ENCODE measurements at regions not wholly inside any gene's neighbourhood (a gene's known extent, or its start where the extent isn't known, plus 50 kb on each side); places are given as distances from the start of the nearest gene placed in this dataset.

DNA sequence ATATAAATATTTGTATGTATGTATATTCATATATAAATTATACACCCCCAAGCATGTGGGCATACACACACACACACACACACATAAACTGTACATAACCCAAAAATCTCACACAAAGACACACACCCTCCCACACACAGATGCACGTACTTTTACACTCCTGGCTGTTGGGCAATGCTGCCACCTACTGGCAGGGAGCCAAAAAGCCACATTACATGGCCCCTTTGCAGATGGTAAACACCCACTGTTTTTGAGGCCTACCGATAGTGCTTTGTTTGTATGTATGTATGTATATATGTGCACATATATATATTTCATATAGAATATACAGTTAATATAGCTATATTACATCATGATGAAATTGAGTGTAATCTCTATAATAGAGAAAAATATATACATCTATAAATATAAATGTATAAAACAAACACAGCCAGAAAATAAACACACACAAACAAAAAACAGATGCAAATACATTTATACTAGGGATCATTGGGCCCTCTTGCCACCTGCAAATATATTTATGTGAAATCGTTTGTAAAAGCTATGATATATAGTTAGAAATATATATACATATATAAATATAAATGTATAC, 120.1 kb upstream of the ACBD5 start:
- no peaks in the 10 kb centered on the region for H3K9me3 ChIP-seq (ENCODE audit: control insufficient read depth, insufficient read depth, low read length)
- H2AFZ ChIP-seq (replicated peaks; ENCODE audit: low read length, poor library complexity), result no peak overlapping the region
- no peak overlapping the region for H4K5ac ChIP-seq (ENCODE audit: low read depth, low read length)
- H3K4me2 ChIP-seq (ENCODE audit: low read depth, low read length), result no peak overlapping the region
- no peak overlapping the region for H3K9ac ChIP-seq (ENCODE audit: low read depth, low read length)
- no peak overlapping the region for H4K91ac ChIP-seq (ENCODE audit: insufficient read depth, low read depth, low read length)
- intact Hi-C loops (cut with micrococcal nuclease) (loop anchor here (2.0 to 10.0 kb wide), 3 partner anchors 206 to 470 kb away; partner anchors contain the start of genes MASTL and YME1L1), dilution Hi-C loops (cut with HindIII; ENCODE audit: low sequenced_read_pairs, unreplicated experiment) (no loop called here), in situ Hi-C loops (cut with MboI; ENCODE audit: low sequenced_read_pairs) (no loop called here)
- H3K27me3 ChIP-seq (ENCODE audit: control insufficient read depth, insufficient read depth, low read length), result no peaks in the 10 kb centered on the region; the same call in none of the 2 replicates
- ChIA-PET CTCF (interaction anchor here (1.2 to 1.3 kb wide), 2 partner anchors 9 to 10 kb away, joined by 4 to 5 read pairs; no protein-coding TSS in a partner anchor), POLR2A (ENCODE audit: unreplicated experiment) (no interaction called here)
- H3K36me3 ChIP-seq (ENCODE audit: control insufficient read depth, insufficient read depth, low read length), result no peaks in the 10 kb centered on the region
- no peak overlapping the region for H2BK20ac ChIP-seq (ENCODE audit: low read depth, low read length)
- H3K14ac ChIP-seq (replicated peaks; ENCODE audit: low read depth, low read length), result no peak overlapping the region
- H4K20me1 ChIP-seq (ENCODE audit: insufficient read depth, low read length), result no peaks in the 10 kb centered on the region
- no peak overlapping the region for H4K8ac ChIP-seq (ENCODE audit: low read depth in 2 of 2, low read length in 2 of 2)
- no peak overlapping the region for H2BK5ac ChIP-seq (ENCODE audit: low read depth, low read length, poor library complexity, severe bottlenecking)
- H3K56ac ChIP-seq (ENCODE audit: extremely low read depth, insufficient read depth, low read length), result no peak overlapping the region
- H2AK5ac ChIP-seq (ENCODE audit: low read depth, low read length), result no peak overlapping the region
- no peaks in the 10 kb centered on the region for H3K4me1 ChIP-seq (ENCODE audit: control insufficient read depth, insufficient read depth, low read length)
- H2BK15ac ChIP-seq (ENCODE audit: low read depth, low read length), result no peak overlapping the region
- BruUV-seq (replicated peaks), result no TSS peak
- no peak overlapping the region for H3K18ac ChIP-seq (ENCODE audit: low read depth, low read length)
- H3K79me1 ChIP-seq (ENCODE audit: low read depth in 1 of 2, low read length in 2 of 2), result no peaks in the 10 kb centered on the region
- H3K9me1 ChIP-seq (ENCODE audit: insufficient read depth, low read length), result no peaks in the 10 kb centered on the region
- TF ChIP-seq FOS (IDR thresholded peaks at IDR 0.05; ENCODE audit: low read depth, low read length) (no peak), RCOR1 (IDR thresholded peaks at IDR 0.05; ENCODE audit: insufficient replicate concordance, low read length) (no peak), RFX5 (IDR thresholded peaks at IDR 0.05; ENCODE audit: low read depth, low read length) (no peak), MAFK (IDR thresholded peaks at IDR 0.05; ENCODE audit: low read depth, low read length) (no peak), MXI1 (IDR thresholded peaks at IDR 0.05; ENCODE audit: borderline replicate concordance, low read depth, low read length) (no peak), BHLHE40 (IDR thresholded peaks at IDR 0.05; ENCODE audit: low read depth, low read length) (no peak), NFE2L2 (IDR thresholded peaks at IDR 0.05; ENCODE audit: low read depth, low read length) (no peak), RAD21 (IDR thresholded peaks at IDR 0.05; ENCODE audit: low read length) (peak; percentile 80), CHD1 (IDR thresholded peaks at IDR 0.05; ENCODE audit: low read depth, low read length) (no peak), SMC3 (IDR thresholded peaks at IDR 0.05; ENCODE audit: low read depth, low read length) (peak; percentile 45), USF2 (IDR thresholded peaks at IDR 0.05; ENCODE audit: low read depth, low read length) (no peak), CEBPB (IDR thresholded peaks at IDR 0.05; ENCODE audit: low read depth, low read length) (peak; percentile 62), MAZ (IDR thresholded peaks at IDR 0.05; ENCODE audit: borderline replicate concordance, low read depth, low read length) (no peak), POLR2A (IDR thresholded peaks at IDR 0.05; ENCODE audit: low read depth, low read length) (no peak), ELK1 (IDR thresholded peaks at IDR 0.05; ENCODE audit: borderline replicate concordance, low read depth, low read length) (no peak)
- TF ChIP-seq, protein P1, sequence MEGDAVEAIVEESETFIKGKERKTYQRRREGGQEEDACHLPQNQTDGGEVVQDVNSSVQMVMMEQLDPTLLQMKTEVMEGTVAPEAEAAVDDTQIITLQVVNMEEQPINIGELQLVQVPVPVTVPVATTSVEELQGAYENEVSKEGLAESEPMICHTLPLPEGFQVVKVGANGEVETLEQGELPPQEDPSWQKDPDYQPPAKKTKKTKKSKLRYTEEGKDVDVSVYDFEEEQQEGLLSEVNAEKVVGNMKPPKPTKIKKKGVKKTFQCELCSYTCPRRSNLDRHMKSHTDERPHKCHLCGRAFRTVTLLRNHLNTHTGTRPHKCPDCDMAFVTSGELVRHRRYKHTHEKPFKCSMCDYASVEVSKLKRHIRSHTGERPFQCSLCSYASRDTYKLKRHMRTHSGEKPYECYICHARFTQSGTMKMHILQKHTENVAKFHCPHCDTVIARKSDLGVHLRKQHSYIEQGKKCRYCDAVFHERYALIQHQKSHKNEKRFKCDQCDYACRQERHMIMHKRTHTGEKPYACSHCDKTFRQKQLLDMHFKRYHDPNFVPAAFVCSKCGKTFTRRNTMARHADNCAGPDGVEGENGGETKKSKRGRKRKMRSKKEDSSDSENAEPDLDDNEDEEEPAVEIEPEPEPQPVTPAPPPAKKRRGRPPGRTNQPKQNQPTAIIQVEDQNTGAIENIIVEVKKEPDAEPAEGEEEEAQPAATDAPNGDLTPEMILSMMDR (conservative IDR thresholded peaks at IDR 0.05; ENCODE audit: low read depth, low read length), result peak; percentile 68
- no peak overlapping the region for H2AK9ac ChIP-seq (replicated peaks; ENCODE audit: low read depth, low read length, poor library complexity)
- no peak overlapping the region for H3K23ac ChIP-seq (ENCODE audit: low read depth, low read length)
- no peak overlapping the region for H2BK120ac ChIP-seq (ENCODE audit: low read depth, low read length)
- DNase-seq (peak; percentile 58), ATAC-seq (ENCODE audit: low read depth) (peak; percentile 91)
- no peak overlapping the region for H3K4ac ChIP-seq (ENCODE audit: low read depth, low read length)
- H3K27ac ChIP-seq (ENCODE audit: insufficient read depth, low read length), result no peak overlapping the region
- WGBS, 2 experiments (ENCODE audit: extremely low coverage in 2 of 2, insufficient read length in 1 of 2), result no CpG with 5 or more reads among the region's 3 CpGs
- H3K4me3 ChIP-seq (ENCODE audit: insufficient read depth, low read depth, low read length), result no peak overlapping the region
